SK-N-SH (cell line): ENCODE measurements at regions not wholly inside any gene's neighbourhood (a gene's known extent, or its start where the extent isn't known, plus 50 kb on each side); places are given as distances from the start of the nearest gene placed in this dataset.

Source experiments
- CTCF ChIA-PET: fragments of 300-600, 350-600 bp; formaldehyde crosslinking; extraction: SDS; loops from one replicate; lab custom pipeline; 2021; lab: Yijun Ruan, JAX
- POLR2A ChIA-PET: fragments of 350-600 bp; sonication (Branson Sonifier 250); formaldehyde crosslinking; extraction: SDS; loops from one replicate; lab custom pipeline; 2020; ENCODE audit warnings: antibody characterized with exemption, inconsistent platforms; lab: Yijun Ruan, JAX
- DNase-seq: peaks from one replicate; pipeline ENCODE4 v3.0.0; 2012
- H2AFZ ChIP-seq: fragments of 200-600 bp; sonication (generic); 2 replicates; pipeline ENCODE4 v1.8.1; 2016; ENCODE audit warnings: antibody characterized with exemption, mild to moderate bottlenecking, low read depth
- H3F3A ChIP-seq: fragments of 200-600 bp; sonication (generic); replicated peaks from 2 replicates; pipeline ENCODE3; 2016; ENCODE audit warnings: antibody characterized with exemption, mild to moderate bottlenecking; ENCODE audit not compliant: insufficient read depth
- H3K27ac ChIP-seq, 2 experiments: fragments of 200-500 bp in 1 of 2; fragments of 200-600 bp in 1 of 2; sonication (Bioruptor generic) in 1 of 2; sonication (generic), shearing (Covaris generic) in 1 of 2; 2 replicates each; pipeline versions ENCODE4 v1.5.1 to v1.6.1; 2014 to 2016; ENCODE audit warnings: low read depth in 2 of 2, inconsistent platforms in 1 of 2, low read length in 1 of 2, mild to moderate bottlenecking in 1 of 2, mixed read lengths in 1 of 2
- H3K27me3 ChIP-seq: fragments of 200-600 bp; sonication (generic), shearing (Covaris generic); 2 replicates; pipeline ENCODE4 v1.6.1; 2016; ENCODE audit warnings: mixed run types; ENCODE audit not compliant: insufficient read depth
- H3K36me3 ChIP-seq, 2 experiments: fragments of 200-500 bp in 1 of 2; fragments of 200-600 bp in 1 of 2; sonication (Bioruptor generic) in 1 of 2; sonication (generic) in 1 of 2; replicated peaks in 1 of 2; 2 replicates each; pipeline versions ENCODE3 to v1.5.1; 2014 to 2016; ENCODE audit warnings: low read length in 1 of 2, mild to moderate bottlenecking in 1 of 2; ENCODE audit not compliant: insufficient read depth in 2 of 2, control insufficient read depth in 1 of 2
- H3K4me1 ChIP-seq, 2 experiments: fragments of 200-500 bp in 1 of 2; fragments of 200-600 bp in 1 of 2; sonication (Bioruptor generic) in 1 of 2; sonication (generic), shearing (Covaris generic) in 1 of 2; 2 replicates each; pipeline versions ENCODE4 v1.5.1 to v1.6.1; 2014 to 2016; ENCODE audit warnings: low read depth in 1 of 2, low read length in 1 of 2, mixed run types in 1 of 2; ENCODE audit not compliant: insufficient read depth in 2 of 2, control insufficient read depth in 1 of 2
- H3K4me2 ChIP-seq: fragments of 200-600 bp; sonication (generic), shearing (Covaris generic); 2 replicates; pipeline ENCODE4 v1.6.1; 2017; ENCODE audit warnings: mixed run types
- H3K4me3 ChIP-seq, 2 experiments: fragments of 200-500 bp in 1 of 2; fragments of 200-600 bp in 1 of 2; sonication (Bioruptor generic) in 1 of 2; sonication (generic), shearing (Covaris generic) in 1 of 2; 2 replicates each; pipeline versions ENCODE4 v1.5.1 to v1.8.1; 2014 to 2016; ENCODE audit warnings: low read depth in 2 of 2, inconsistent platforms in 1 of 2, low read length in 1 of 2, mild to moderate bottlenecking in 1 of 2, mixed read lengths in 1 of 2, moderate library complexity in 1 of 2
- H3K79me2 ChIP-seq: fragments of 200-600 bp; sonication (generic); 2 replicates; pipeline ENCODE4 v1.8.1; 2017; ENCODE audit warnings: mild to moderate bottlenecking; ENCODE audit not compliant: insufficient read depth
- H3K9ac ChIP-seq: fragments of 200-600 bp; sonication (generic); 2 replicates; pipeline ENCODE4 v1.6.1; 2017; ENCODE audit warnings: mixed run types
- H3K9me2 ChIP-seq: fragments of 200-600 bp; sonication (generic); 2 replicates; pipeline ENCODE4 v1.6.1; 2017; ENCODE audit warnings: mixed run types
- H3K9me3 ChIP-seq: fragments of 200-600 bp; sonication (generic); 2 replicates; pipeline ENCODE4 v1.6.1; 2017; ENCODE audit warnings: mixed run types, mild to moderate bottlenecking, moderate library complexity
- H4K20me1 ChIP-seq: fragments of 200-600 bp; sonication (generic); 2 replicates; pipeline ENCODE4 v1.6.1; 2017; ENCODE audit warnings: mild to moderate bottlenecking, mixed run types; ENCODE audit not compliant: insufficient read depth
- CHD2 ChIP-seq: fragments of 150-350 bp; IDR thresholded peaks from 2 replicates; pipeline ENCODE4 v1.6.1; 2018; ENCODE audit warnings: low read length; ENCODE audit not compliant: partially characterized antibody
- ELF1 ChIP-seq: IDR thresholded peaks from 2 replicates; pipeline ENCODE4 v1.4.0; 2012
- EP300 ChIP-seq, 2 experiments: IDR thresholded peaks; 2 replicates each; pipeline versions ENCODE4 v1.4.0 to v1.6.1; 2012; ENCODE audit warnings: borderline replicate concordance in 1 of 2, low read depth in 1 of 2, low read length in 1 of 2
- GABPA ChIP-seq: IDR thresholded peaks from 2 replicates; pipeline ENCODE4 v1.4.0; 2012; ENCODE audit warnings: low read depth, mild to moderate bottlenecking
- GATA2 ChIP-seq: sonication (generic); formaldehyde crosslinking; IDR thresholded peaks from 2 replicates; pipeline ENCODE4 v1.5.0; 2020; ENCODE audit warnings: mild to moderate bottlenecking, missing genetic modification reagents
- JUND ChIP-seq: IDR thresholded peaks from 2 replicates; pipeline ENCODE4 v1.4.0; 2012
- MEF2A ChIP-seq: IDR thresholded peaks from 2 replicates; pipeline ENCODE4 v1.4.0; 2012; ENCODE audit warnings: low read depth, borderline replicate concordance
- NRF1 ChIP-seq: IDR thresholded peaks from 2 replicates; pipeline ENCODE4 v1.6.1; 2012; ENCODE audit warnings: low read depth, mild to moderate bottlenecking, low read length
- POLR2AphosphoS5 ChIP-seq: IDR thresholded peaks from 2 replicates; pipeline ENCODE4 v1.6.1; 2012; ENCODE audit warnings: low read depth, low read length
- REST ChIP-seq: IDR thresholded peaks from 2 replicates; pipeline ENCODE4 v1.6.1; 2012; ENCODE audit warnings: mild to moderate bottlenecking, low read depth, low read length, moderate library complexity
- SIN3A ChIP-seq: IDR thresholded peaks from 2 replicates; pipeline ENCODE4 v1.6.1; 2012; ENCODE audit warnings: low read depth, mild to moderate bottlenecking, low read length, moderate library complexity, borderline replicate concordance
- TCF12 ChIP-seq: IDR thresholded peaks from 2 replicates; pipeline ENCODE4 v1.4.0; 2012
- TEAD4 ChIP-seq: IDR thresholded peaks from 2 replicates; pipeline ENCODE4 v1.4.0; 2012; ENCODE audit warnings: mild to moderate bottlenecking, borderline replicate concordance; ENCODE audit not compliant: insufficient read depth
- YY1 ChIP-seq: IDR thresholded peaks from 2 replicates; pipeline ENCODE4 v1.4.0; 2012; ENCODE audit warnings: low read depth, mild to moderate bottlenecking
- WGBS: methylation state at CpG from one replicate; pipeline ENCODE4 v1.1.6; 2017; ENCODE audit warnings: low lambda C conversion rate; 5-methylcytosine and 5-hydroxymethylcytosine counted together
- TF ChIP-seq, protein P1 (sequence below): IDR thresholded peaks from 2 replicates; pipeline ENCODE4; 2012
- TF ChIP-seq, protein P2 (sequence below): fragments of 150-350 bp; IDR thresholded peaks from 2 replicates; pipeline ENCODE4 v1.6.1; 2017; ENCODE audit warnings: antibody characterized with exemption, low read length, low read depth, borderline replicate concordance

- H3K4me1 ChIP-seq: peaks cover 10 to 16% of the 10 kb centered on the region in 2 experiments; a peak in 3 of 4 replicates
- no peak overlapping the region for H3K9ac ChIP-seq
- CTCF ChIA-PET: no interaction called here
- H3F3A ChIP-seq: no peaks in the 10 kb centered on the region
- no peak overlapping the region for H3K4me2 ChIP-seq
- H4K20me1 ChIP-seq: no peaks in the 10 kb centered on the region
- H2AFZ ChIP-seq: no peak overlapping the region
- no peak for DNase-seq
- no peaks in the 10 kb centered on the region for H3K27me3 ChIP-seq
- H3K9me3 ChIP-seq: no peaks in the 10 kb centered on the region
- H3K4me3 ChIP-seq: no peak overlapping the region
- no peaks in the 10 kb centered on the region for H3K36me3 ChIP-seq
- no peaks in the 10 kb centered on the region for H3K9me2 ChIP-seq
- WGBS: 84% methylated on average over 5 of the region's 5 CpGs
- TF ChIP-seq NRF1: no peak
- TF ChIP-seq MEF2A: no peak
- TF ChIP-seq, protein P1, sequence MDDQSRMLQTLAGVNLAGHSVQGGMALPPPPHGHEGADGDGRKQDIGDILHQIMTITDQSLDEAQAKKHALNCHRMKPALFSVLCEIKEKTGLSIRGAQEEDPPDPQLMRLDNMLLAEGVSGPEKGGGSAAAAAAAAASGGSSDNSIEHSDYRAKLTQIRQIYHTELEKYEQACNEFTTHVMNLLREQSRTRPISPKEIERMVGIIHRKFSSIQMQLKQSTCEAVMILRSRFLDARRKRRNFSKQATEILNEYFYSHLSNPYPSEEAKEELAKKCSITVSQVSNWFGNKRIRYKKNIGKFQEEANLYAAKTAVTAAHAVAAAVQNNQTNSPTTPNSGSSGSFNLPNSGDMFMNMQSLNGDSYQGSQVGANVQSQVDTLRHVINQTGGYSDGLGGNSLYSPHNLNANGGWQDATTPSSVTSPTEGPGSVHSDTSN: no peak
- TF ChIP-seq JUND: no peak
- TF ChIP-seq GABPA: no peak
- TF ChIP-seq, protein P2, sequence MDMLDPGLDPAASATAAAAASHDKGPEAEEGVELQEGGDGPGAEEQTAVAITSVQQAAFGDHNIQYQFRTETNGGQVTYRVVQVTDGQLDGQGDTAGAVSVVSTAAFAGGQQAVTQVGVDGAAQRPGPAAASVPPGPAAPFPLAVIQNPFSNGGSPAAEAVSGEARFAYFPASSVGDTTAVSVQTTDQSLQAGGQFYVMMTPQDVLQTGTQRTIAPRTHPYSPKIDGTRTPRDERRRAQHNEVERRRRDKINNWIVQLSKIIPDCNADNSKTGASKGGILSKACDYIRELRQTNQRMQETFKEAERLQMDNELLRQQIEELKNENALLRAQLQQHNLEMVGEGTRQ: no peak
- TF ChIP-seq EP300 (IDR thresholded peaks at IDR 0.05; ENCODE audit: borderline replicate concordance in 1 of 2, low read depth in 1 of 2, low read length in 1 of 2): no peak
- TF ChIP-seq TCF12: no peak
- TF ChIP-seq ELF1: no peak
- TF ChIP-seq POLR2AphosphoS5: no peak
- no peak for TF ChIP-seq REST
- no peak for TF ChIP-seq CHD2
- TF ChIP-seq TEAD4: no peak
- no peak for TF ChIP-seq SIN3A
- TF ChIP-seq GATA2: no peak
- no peak for TF ChIP-seq YY1
- TF ChIP-seq, all 33 proteins: peak for 0
- Histone ChIP-seq H3K79me2 (no peaks in the 10 kb centered on the region), H3K27ac (peak overlapping the region in 1 of 2 experiments; percentile 21; a peak in 2 of 4 replicates)
- POLR2A ChIA-PET: no interaction called here
Measured at GRCh38 chr1:55828044-55828443, 612.9 kb upstream of the USP24 start.
